ENCODE measurements at regions not wholly inside any gene's neighbourhood (a gene's known extent, or its start where the extent isn't known, plus 50 kb on each side); places are given as distances from the start of the nearest gene placed in this dataset.

DNA sequence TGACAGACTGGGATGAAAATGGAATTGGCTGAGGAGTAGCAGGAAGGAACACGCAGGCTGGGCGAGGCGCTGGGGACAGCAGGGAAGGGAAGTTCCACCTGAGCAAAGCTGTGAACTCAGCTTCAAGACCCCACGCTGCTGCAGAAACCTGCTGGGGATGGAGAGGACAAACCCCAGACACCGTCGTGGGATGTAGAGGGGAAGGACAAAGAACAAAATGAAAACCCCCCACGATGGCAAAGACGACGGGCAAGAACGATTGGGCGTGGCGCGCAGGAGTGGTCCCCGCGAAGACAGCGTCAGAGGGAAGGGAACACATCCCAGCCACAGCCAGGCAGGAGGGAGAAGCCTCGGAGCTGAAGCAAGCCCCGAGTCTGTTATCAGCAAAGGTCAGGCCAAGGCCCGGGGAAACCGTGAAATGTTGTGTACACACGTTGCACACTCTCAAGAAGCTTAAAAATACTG, 222.9 kb downstream of the NDUFA10 start:
- TF ChIP-seq, protein P1, sequence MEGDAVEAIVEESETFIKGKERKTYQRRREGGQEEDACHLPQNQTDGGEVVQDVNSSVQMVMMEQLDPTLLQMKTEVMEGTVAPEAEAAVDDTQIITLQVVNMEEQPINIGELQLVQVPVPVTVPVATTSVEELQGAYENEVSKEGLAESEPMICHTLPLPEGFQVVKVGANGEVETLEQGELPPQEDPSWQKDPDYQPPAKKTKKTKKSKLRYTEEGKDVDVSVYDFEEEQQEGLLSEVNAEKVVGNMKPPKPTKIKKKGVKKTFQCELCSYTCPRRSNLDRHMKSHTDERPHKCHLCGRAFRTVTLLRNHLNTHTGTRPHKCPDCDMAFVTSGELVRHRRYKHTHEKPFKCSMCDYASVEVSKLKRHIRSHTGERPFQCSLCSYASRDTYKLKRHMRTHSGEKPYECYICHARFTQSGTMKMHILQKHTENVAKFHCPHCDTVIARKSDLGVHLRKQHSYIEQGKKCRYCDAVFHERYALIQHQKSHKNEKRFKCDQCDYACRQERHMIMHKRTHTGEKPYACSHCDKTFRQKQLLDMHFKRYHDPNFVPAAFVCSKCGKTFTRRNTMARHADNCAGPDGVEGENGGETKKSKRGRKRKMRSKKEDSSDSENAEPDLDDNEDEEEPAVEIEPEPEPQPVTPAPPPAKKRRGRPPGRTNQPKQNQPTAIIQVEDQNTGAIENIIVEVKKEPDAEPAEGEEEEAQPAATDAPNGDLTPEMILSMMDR (IDR thresholded peaks at IDR 0.05), result no peak

DNA sequence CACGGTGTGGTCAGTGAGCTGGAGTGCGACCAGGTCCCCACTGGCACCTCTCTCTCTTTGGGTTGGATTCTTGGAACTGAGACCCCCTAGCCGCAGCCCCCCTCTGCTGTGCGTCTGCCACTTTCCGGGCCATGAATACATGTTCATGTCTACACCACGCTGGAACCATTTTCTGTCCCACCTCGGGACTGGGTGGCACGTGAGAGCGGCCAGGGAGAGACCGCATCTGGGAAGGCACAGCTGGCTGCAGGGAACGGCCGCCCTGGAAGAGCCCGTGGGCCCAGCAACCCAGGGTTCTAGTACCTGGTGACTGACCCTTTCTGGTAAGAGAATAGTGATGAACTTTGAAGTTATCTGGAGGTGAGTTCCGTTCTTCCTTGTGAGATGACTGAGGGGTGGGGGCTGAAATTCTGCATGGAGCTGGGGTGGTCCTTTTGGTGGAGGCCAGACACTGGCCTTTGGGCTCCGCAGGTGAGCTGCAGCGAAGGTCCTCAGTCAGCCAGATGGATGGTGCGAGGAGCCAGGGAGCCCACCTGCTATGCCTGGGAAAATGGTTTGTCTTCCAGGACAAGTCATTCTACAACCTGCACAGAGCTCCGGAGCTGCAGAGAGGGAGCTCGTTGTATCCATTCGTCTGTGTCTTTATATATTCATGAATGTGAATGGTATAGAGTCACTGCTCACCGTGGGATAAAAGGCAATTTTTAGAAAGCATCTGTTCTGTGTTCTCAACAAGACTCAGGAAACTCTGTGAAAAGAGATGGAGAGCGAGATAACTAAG, 223.5 kb downstream of the NDUFA10 start:
- TF ChIP-seq, protein P1 (IDR thresholded peaks at IDR 0.05), result no peak

DNA sequence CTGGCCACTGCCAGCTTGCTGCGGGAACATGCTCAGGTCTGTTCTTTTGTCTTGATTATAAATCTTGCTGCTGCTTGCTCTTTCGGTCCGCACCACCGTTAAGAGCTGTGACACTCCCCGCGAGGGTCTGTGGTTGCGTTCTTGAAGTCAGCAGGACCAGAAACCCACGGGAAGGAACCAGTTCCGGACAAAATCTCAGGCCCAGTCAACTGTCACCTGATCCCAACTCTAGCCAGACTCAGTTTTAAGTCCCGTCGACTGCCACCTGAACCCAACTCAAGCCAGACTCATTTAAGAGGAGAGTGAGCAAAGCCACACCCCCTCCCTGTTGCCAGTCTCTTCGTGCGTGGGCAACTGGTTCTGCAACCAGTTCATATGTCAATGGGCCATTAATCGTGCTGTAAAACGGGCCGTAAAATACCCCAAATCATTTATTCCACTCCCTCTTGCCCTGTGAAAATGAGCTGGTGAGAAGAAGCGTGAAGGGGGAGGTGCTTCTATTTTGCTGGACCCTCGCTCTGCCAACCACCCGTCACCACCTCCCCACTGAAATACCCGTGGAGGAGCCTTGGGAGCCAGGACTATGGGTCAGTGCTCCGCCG, 224.3 kb downstream of the NDUFA10 start:
- TF ChIP-seq, protein P1 (IDR thresholded peaks at IDR 0.05), result no peak

DNA sequence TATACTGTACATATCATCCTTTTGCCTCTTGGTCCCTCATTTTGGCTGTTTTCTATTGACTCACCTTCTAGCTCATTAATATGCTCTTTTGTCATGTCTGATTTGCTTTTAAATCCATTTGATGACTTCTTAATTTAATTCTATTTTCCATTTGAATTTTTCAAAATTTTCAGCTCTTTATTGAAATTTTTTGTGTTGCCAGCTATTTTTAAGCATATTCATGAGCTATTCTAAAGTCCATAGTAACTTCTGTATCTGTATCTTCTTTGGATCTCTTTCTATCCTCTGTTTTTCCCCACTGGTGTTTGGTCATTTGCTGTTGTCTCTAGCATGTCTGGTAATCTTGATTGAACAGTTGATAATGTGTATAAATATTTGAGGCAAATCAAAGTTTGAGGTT, 227.8 kb downstream of the NDUFA10 start:
- TF ChIP-seq, protein P1 (IDR thresholded peaks at IDR 0.05), result no peak

DNA sequence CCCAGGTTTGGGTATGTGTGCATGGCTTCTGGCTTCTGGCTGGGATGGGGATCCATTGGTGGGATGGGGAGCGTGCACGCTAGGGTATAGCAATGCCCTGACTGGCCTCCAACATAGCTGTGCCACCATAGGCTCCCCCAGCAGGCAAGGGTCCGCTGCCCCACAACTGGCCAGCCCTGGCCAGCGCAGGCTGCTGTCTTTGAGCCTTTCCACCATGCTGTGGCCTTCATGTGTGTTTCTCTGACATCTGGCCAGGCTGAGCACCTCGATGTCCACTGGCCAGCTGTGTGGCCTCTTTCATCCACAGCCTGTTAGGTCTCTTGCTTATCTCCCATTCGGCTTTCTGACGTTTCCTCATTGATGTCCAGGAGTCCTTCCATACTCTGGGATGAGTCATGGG, 231.3 kb downstream of the NDUFA10 start:
- TF ChIP-seq, protein P1 (IDR thresholded peaks at IDR 0.05), result no peak

DNA sequence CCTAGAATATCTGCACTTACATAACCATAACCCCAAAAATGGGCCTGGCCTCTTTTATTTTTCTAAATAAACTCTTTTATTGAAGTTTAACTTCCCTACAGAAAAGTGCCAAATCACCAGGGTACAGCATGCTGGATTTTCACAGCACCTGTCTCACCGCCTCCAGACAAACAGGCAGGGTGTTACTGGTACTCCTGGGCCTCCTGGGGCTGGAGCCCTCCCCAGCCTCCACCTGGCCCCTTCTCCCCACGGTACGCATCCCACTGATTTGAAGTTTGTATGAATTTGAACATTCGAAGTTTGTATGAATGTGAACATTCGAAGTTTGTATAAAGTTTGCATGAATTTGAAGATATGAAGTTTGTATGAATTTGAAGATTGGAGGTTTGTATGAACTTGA, 232.1 kb downstream of the NDUFA10 start:
- TF ChIP-seq, protein P1 (IDR thresholded peaks at IDR 0.05), result no peak

DNA sequence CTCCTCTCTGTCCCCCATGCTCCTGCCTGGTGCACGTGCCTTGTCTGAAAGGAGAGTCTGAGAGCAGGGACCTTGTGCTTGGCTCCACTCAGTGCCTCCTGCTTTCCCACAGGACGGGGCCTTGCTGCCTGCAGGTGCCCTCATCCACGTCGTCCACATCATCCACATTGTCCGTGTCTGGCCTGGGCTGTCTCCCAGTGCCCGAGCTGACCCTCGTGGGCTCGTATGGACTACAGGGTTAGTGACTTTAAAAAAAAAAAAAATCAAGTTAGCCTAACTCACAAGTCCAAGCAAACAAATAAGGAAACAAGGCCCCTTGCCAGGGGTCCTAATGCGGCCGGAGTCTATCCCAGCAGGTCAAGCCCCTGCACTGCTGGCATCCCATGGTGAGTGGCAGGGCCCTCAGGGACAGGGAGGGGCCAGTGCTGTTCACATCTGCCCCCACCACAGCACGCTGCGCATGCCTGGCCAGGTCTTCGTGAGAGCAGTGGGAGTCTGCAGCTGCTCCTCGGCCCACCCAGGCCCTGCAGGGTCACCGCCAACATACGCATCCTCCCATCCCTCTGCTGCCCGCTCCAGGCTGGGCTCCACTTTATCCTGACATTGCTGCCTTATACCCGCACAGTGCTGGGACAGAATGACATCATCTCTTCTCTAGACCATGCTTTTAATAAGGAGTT, 232.6 kb downstream of the NDUFA10 start:
- TF ChIP-seq, protein P1 (IDR thresholded peaks at IDR 0.05), result no peak
